DMS114 treated with DMSO at 0.1 percent for 48 hours (cell line): ENCODE measurements at regions not wholly inside any gene's neighbourhood (a gene's known extent, or its start where the extent isn't known, plus 50 kb on each side); places are given as distances from the start of the nearest gene placed in this dataset.
"Not testable (repeated sequence)": the region's sequence is repeated elsewhere in the genome, so short reads cannot be mapped to it uniquely, and the experiment has no call there.

Experiments used
- DNase-seq: peaks from one replicate; lab custom pipeline; 2025; ENCODE audit not compliant: unreplicated experiment; lab: John Stamatoyannopoulos, UW

DNA sequence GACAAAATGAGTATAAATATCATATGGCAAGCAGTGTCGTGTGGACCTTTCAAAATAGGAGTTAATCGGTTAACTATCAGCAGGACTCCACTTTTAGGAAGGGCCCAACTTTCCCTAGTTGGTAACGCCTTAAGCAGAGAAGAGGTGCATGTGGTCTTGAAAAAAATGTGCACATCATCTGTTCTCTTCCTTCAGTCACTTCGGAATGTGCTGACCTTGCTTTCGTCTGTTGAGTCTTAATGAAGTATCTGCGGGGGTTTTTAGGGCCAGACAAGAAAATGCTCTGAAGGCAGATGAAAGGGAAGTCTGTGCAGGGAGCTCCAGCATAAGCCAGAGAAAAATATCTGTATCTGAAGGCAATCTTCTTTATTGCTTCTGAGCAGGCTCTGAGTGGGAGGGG, 185.2 kb downstream of the AEBP2 start:
- DNase-seq = no peak

DNA sequence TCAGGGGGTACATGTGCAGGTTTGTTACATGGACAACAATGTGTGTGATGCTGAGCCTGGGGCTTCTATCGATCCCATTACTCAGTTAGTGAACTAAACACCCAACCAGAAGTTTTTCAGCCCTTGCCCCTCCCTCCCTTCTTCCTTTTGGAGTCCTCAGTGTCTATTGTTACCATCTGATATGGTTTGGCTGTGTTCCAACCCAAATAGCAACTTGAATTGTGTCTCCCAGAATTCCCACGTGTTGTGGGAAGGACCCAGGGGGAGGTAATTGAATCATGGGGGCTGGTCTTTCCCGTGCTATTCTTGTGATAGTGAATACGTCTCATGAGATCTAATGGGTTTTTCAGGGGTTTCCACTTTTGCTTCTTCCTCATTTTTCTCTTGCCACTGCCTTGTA, 186.3 kb downstream of the AEBP2 start:
- not testable (repeated sequence) for DNase-seq

DNA sequence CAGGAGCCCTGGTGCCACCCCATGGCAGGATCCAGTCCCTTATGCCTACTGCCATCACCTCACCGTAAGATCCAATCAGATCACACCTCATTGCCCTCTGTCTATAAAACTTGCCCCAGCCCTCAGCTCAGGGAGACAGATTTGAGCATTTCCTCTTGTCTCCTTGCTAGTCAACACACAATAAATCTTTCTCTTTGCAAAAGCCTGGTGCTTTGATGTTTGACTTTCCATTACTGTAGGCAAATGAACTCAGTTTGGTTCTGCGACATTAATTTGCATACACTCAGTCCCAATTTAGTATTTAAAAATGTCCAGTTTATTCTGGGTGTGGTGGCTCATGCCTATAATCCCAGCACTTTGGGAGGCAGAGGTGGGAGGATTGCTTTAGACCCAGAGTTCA, 188.4 kb downstream of the AEBP2 start:
- no peak for DNase-seq

DNA sequence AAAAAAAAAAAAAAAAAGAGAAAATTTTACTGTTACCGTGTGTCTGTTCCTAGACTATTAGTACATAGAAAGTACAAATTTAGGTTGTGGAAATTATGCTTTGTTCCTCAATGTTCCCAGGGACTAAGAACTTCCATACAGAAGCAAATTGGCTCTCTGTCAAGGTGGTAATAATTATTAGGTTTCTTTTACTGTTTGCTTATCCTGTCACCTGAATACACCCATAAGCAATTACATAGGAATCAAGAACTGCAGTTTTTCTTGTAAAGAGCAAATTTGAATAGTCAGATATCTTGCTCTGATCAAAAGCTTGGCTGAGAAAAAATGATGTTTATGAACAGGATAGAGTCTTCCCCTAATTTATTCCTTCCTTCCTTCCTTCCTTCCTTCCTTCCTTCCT, 191.2 kb downstream of the AEBP2 start:
- DNase-seq = no peak

DNA sequence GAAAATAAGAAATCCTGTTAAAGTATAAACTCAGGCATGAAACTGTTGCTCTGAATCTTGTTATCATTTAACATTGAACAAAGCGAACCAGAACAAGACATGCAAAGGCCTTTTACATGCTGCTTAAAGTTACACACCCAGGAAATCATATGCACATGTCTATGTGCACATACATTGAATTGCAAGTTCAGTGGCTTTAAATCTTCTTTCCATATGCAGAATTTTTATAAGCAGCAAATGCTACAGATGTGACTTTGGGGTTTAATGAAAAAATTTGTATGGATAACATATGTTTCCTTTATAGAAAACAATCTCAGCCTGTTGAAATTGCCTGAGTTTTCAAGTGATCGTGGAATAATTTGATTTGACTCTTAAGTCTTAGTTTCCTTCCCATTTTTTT, 193.9 kb downstream of the AEBP2 start:
- DNase-seq = no peak

DNA sequence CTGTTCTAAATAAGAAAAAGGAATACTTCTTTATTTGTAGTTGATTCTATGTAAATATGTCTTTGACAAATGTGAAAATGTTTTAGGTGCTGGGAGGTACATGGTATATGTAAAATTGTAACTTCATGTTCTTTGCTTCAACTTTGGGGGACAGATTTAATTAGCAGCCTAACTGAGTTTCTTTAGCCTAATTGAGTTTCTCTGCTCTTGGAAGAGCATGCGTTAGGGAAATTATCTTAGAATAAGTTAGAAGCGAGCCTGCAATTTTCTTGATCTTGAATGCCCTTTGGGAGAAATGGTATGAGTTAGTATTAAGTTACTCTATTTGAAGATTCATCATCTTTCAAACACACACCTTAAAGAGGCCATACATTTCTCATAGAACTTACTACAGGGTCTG, 194.3 kb downstream of the AEBP2 start:
- DNase-seq = no peak

DNA sequence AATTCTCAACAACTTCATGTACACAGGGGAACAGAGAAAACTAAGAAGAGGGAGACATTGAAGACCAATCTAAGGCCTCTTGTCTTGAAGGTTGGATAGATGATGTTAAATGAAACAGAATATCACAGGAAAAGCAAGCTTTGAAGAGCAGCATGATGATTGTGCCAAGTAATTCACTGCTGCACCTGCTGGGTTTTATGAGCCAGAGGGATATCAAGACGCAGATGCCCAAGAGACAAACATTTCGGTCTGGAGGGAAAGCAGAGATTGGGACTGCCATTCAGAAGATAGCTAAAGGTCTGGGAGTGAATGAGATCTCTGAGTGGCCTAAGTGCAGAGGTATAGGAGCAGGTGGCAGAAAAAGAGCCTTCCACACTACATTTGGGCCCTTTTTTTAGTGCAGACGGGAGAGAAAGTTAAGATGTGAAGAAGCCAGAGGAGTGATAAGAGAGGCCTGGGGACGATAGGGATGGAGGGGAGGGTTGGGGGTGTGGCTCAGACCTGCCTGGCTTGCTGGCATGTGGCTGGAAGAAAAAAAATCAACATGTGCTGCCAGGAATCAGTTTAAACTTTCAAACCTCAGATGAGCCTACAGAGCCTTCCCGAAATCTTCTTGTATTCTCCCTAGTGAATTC, 200.6 kb downstream of the AEBP2 start:
- DNase-seq = no peak

DNA sequence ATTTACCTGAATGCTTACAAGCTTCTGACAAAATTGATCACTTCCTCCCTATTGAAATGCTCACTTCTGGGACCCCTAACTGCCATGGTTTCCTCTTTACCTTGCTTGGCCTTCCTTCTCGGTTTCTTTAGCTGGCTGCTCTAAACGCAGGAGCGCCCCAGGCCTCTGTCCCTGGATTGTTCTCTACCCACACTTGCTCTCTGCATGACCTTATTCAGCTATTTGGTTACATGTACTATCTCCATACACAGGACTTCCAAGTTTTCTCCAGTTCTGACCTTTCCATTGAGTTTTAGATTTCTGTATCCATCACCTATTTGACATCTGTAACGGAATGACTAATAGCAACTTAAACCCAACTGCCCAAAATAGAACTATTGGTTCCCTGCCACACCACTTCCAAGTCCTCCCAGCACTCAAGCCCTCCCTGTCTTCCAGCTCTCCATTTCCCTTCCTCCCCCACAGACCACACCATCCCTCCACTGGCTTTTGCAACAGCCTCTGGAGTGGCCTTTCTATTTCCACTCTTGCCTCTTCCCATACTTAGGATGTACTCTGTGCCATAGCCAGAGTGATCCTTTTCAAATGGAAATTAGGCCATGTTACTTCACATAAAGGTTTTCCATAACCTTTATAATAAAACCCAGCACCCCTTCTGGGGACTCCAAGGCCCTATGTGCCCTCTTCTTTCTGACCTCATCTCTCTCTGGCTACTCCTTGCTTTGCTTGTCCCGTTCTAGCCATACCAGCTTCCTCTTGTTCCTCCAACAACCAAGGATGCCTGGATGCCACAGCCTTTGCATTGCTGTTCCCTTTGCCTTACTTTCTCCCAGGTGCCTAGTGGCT, 202.2 kb downstream of the AEBP2 start:
- DNase-seq = no peak

DNA sequence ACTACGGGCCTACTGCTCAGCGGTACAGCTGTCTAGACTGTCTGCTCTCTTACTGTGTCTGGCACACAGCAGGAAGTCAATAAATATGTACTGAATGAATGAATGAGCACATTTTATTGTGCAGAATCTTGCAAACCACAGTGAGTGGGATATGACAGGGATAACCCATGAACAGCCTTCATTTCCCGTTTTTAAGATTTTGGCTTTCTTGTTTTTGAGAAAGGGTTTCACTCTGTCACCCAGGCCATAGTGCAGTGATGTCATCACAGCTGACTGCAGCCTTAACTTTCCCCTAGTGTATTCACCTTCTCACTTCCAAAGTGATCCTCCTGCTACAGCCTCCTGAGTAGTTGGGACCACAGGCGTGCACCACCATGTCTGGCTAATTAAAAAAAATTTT, 203.1 kb downstream of the AEBP2 start:
- DNase-seq = no peak

DNA sequence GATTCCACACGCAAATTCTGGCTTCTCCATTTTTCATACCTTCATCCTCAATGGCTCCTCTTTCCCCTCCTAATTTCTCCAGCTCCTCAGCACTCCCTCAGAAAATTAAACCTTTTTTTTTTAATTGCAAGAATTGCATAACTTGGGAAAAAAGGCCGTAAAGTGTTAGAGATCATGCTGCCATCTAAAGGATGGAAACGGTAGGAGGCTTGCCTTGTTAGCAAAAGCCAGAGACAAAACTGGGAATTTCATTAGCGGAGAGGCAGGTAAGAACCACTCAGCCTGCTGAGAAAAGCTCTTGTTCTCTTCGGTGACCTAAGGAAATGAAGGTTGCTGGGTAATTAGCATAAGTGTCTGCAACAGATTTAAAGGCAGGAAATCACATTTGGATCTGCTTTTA, 204.3 kb downstream of the AEBP2 start:
- DNase-seq = peak; percentile 57

DNA sequence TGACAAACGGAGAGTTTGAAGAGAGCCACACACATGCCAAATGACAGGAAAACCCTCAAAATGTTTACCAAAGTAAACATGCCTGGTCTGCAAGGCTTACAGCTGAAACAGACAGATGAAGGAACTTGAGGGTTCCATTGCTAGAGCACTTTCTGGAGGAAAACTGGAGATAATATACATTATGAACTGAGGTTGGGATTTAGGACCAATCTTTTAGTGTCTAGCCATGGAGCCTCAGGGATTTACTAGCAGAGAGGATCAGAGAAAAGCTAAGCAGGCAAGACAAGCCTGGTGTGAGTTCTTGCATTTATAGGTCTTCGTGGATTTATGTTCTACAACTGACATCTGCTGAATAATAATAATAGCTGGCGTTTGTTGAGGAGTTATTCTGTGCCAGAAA, 205.3 kb downstream of the AEBP2 start:
- DNase-seq = no peak

DNA sequence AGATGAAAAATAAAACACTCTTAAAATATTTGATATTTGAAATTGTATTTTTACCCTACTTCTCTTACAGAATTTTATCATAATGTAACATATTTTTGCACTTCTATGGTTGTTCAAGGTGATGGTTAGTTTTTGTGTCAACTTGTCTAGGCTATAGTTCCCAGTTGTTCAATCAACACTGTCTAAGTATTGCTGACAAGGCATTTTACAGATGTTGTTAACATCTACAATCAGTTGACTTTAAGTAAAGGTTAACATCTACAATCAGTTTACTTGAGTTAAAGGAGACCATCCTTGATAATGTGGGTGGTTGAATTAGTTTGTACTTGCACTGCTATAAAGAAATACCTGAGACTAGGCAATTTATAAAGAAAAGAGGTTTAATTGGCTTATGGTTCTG, 206.5 kb downstream of the AEBP2 start:
- DNase-seq = no peak

DNA sequence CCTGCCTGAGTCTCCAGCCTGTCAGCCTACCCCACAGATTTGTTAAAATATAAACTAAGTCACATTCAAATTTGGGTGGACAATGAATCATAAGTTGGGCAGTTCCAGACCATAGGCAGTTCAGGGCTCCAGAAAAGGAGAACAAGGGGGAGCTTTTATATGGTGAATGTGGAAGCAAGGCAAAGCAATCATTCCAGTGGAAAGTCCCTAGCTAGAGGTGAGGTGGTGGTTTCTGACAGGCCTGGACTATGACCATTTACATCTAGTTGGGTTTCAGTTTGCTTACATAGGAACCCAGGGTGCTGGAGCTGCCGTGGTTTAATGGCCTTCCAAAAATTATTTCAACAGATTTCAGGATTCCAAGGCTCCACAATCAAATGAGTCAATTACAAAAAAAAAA, 207.3 kb downstream of the AEBP2 start:
- no peak for DNase-seq

DNA sequence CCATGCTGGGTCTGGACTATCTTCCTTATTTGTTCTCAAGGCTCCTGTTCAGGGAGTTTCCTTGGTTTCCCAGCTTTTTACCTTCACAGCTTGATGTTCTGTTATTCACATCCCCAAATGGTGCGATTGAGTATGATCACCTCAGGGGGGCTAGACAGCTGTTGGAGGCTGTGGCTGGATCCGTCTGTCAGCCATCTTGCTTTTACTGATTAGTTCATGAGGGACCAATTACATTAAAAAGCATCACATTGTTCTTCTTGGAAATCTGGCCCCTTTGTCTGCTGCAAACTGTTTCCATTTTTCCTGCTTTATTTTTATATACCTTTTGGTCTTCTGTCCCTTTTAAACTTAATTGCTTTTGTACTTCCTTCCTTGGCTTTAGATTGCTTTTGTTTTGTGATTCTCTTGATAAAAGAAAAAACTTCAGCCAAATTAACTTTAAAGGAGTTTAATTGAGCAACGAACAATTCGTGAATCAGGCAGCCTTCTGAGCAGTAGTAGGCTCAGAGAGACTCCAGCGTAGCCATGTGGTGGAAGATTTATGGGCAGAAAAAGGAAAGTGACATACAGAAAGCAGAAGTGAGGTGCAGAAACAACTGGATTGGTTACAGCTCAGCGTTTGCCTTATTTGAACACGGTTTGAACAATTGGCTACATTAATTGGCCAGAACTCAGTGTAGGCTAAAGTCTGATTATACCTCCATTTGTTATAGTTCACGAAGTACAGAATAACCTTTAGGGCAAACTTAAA, 208.7 kb downstream of the AEBP2 start:
- DNase-seq = no peak

DNA sequence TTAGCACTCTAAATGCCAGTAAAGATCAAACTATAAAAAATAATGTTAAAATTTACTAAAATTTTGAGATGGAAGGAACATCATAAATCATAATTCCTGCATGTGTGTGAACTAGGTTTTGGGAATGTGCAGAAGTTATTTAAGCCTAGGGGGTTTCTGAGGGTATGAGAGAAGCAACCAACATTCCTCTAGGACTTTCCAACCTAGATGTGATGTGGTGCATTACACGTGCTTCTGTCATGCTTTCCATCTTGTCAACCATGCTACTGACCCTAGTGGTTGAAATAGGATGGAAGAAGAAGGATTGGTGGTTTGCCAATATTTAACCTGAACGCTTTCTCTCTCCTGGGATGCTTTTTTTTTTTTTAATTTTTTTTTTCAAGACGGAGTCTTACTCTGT, 209.3 kb downstream of the AEBP2 start:
- no peak for DNase-seq

DNA sequence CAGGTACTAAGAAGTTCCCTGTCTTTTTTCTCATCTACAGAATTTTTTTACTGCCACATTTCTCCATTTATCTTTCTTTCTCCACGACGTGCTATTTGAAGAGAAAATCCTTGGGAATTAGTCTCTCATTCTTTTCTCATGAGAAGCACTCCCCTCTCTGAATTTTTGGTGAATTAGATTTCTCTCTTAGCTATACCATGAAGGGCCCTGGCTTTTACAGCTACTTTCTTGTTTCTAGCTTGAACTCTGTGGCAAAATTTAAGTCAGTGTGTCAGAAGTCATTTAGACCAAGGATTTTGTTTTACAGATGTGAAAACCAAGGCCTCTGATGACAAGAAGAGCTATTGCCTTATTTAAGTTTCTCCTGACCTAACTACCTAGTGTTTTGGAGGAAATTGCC, 213.1 kb downstream of the AEBP2 start:
- no peak for DNase-seq

DNA sequence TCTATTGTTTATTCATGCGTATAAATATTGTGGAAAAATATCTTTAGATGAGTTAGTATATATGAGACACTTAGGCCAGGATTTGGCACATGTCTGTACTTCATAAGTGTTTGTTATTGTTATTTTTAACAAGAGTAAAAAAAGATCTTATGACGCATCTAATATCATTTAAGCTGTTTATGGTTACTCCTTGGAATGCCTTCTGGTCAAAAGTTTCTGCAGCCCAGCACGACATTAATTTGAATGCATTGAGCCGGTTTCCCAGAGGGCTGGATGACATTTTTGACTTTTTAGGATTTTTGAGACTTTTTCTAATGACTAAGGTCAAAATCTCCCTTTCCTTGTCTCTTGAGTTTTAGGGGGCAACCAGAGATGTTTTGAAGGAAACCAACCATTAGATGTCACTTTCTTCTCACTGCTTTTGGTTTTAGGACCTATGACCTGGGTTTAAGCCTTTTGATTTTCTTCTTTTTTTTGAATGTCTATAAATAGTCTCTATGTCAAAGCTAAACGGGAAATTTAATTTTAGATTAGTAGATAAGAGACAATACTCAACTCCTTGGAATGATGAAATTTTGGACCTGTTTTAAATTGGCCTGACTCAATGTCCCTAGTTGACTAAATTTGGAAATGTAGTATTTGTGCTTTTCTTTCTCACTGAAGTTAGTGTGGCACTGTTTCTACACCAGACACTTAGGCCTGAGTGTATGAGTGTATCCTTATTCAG, 215.5 kb downstream of the AEBP2 start:
- no peak for DNase-seq

DNA sequence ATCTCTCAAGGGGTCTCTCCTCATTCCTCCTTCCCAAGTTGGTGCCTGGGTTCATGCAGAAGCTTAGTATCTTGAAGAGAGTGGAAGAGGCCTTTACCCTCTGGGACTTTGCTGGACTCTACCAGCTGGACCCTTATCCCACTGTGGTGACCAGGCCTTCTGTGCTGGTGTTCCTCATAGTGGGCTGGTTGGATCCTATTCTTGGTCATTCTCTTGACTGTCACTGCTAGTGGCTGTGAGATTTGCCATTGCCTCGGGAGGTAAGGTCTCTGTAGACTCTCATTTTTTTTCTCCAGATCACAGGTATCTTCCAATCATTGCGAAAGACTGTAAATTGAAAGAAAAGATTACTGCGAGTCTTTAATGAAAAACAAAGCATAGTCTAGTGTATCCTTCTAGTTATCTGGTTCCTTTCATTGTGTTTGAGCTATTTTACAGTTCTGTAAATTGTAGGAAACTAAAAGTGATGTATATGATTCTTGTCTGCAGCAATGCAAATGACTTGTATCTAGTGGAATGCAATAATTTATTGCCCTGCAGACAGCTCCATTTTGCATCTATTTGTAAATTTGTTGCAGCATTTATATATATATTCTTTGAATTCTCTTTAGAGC, 217.9 kb downstream of the AEBP2 start:
- DNase-seq = no peak

DNA sequence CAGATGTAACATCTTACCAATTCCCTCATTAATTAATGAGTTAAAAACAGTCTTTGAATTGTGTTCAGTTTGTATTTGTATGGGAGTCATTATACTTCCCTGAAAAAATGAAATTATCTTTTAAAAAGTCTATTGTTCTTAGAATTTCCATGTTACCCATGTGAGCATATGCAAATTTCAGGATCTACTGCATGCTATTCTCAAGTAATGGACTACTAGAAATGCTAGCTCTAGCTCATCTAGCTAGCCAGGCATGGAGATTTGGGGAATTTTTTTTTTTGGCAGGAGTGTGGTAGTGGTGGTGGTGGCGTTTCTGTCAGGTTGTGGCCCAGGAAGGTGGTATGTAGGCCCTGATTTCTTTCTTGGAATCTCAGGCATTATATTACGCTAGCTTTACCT, 218.4 kb downstream of the AEBP2 start:
- DNase-seq = no peak

DNA sequence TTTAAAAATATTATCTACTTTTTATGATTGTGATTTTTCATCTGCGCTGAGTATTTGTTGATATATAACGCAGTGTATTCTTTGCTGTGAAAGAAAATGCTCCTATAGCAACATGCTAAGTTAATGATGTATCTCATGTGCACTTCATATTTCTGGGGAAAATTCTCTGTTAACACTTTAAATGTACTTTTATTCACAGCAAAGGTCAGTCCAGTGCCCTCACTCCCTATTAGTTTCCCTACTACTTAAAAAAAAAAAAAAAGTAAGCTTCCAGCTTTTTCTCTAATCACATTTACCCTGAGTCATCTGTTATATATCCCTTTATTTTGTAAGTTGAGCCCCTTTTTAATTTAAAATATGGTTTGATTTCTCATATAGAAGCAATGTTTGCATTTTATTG, 219.8 kb downstream of the AEBP2 start:
- no peak for DNase-seq

DNA sequence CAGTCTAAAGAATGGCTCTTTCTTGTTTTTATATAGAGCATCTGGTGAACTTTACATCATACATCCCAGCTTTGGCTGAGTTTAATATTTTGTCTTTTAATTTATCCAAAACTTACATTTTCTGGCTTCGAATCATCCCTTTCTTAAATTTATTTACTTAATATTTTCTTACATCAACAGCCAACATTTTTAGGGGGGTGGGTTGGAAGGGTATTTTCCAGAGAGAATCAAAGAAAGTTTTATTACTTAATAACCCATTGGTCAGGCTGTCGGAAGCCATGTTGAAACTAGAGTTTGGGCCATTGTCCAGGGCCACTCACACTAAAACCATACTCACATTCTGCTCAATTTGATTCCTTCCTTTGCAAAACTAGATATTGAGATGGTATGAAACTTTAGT, 220.2 kb downstream of the AEBP2 start:
- DNase-seq = no peak
